COLO829 (cell line): ENCODE measurements at regions not wholly inside any gene's neighbourhood (a gene's known extent, or its start where the extent isn't known, plus 50 kb on each side); places are given as distances from the start of the nearest gene placed in this dataset.

ENCODE experiments used
- DNase-seq: peaks from one replicate; pipeline ENCODE4 v3.0.0; 2012; ENCODE audit warnings: low spot score

DNA sequence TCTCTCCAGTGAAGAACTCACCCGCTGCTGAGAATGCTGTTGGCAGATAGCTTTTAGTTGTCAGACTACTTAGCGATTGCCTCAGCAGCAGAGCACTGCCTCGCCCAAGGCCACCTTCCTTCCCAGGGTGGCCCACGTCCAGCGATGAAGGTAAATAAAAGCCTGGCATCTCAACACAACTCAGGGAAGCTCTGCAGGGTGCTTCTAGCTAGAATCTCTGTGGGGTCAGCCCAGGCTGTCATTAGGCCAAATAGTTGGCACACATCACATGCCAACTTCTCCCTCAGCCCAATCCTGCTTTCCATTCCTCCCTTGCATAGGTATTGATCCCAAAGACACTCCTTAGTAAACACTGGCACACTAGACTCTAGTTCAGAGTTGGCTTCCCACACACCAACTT is 368.1 kb upstream of the TMTC1 start:
- DNase-seq: no peak

- no peak for DNase-seq
Observed at GRCh38 chr12:30146561-30146960, 362.8 kb upstream of the TMTC1 start.

DNA sequence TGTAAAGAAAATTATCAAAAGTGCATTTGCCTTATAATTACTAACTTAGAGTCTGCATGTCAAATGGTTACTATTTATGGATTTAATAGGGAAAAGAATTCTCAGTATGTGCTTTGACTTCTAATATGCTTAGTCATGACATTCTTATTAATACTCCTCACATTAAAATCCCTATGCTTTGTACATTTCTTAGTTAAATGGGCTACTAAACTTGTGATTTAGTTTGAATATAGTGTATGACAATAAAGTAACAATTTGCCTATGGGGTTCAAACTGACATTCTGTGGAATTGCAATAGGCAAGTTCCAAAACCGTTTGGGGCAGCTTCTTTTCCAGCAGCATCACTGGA is 361.9 kb upstream of the TMTC1 start:
- DNase-seq: no peak

DNA sequence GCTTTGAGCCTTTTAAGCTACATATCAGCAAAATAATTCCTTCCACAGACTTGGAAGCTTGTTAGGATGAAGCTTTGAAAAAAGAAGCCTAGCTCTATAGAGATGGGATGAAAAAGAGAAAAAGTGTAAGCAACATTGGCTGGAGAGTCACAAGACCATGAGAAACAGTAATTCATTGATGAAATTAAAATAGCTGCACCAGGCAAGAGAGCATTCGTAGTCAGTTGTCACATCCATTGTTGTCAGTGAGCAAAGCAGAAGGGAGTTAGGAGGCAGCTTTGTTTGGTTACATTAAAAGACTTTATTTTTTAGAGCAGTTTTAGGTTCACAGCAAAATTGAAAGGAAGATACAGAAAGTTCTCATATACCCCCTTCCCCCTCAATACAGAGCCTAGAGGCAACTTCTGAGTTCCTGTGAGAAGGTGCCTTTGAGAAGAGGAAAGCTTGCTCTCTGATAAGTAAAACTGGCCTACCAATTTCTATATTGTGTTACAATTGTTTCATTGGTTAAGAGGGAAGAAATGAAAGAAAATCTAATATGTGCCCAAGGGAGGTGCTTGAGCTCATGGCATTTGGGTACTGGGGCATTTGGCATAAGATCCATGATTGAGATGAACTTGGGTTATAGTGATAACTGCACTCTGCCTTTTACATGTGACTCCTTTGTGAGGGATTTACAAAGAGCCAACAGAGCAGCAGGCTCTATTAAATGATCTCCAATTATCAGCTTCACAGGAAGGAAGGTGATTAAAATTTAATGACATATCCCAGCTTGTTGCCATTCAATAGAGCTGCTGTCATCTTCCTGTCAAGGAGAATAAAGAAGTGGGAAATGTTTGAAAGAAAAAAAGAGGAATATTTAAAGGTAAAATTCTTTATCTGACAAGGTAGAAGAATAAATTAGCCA is 361.3 kb upstream of the TMTC1 start:
- no peak for DNase-seq

DNA sequence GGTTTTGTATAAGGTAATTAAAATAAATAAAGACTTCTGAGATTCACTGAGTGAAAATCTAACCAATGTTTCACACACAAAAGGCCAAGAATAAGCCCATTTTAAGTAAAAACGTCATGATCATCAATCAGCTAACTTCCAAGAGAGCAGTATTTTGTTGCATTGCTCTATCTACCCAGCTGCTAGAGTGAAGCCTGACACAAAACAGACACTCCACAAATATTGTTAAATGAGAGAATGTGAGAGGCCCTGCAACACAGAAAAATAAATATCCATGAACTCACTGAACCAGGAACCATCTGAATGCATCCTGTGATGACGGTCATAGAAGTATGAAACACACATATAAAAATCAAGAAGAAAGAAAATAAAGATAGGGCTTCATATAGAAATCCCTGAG is 358.6 kb upstream of the TMTC1 start:
- no peak for DNase-seq

DNA sequence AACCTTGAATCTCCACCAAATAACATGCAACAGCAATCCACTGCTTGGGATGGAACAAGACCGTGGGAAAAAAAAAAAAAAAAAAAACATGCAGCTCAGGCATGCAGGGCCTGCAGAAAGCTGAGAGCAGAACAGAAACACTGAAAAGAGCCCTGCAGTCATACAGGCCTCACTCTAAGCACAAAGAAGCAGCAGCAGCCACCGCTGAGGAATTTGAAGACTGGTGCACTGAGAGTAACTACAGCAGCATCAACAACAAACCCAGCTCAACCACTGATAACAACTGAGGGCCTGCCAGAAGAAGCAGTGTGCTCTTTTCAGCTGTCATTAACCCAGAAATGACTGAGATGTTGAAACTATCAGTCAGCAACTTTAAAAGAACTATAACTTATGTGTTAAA is 354.7 kb upstream of the TMTC1 start:
- no peak for DNase-seq

DNA sequence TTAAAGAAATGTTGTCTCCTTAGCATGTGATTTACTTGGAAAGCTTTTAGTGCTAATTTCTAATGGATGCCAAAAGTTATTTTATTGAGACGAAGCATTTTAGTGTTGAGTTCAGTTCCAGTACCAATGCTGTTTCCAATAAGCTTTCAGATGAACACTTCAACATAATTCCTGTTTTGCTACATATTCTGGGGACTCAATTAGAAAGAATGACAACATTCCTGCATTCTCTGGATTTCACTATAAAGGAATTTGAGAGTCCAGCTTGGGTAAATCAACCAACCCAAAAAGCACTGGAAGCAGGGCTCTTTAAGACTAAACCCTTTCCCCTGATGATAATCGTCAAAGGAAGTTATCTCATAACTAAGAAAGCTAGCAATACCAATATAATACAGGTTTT is 353.0 kb upstream of the TMTC1 start:
- DNase-seq: no peak

- no peak for DNase-seq
Observed at GRCh38 chr12:30135776-30136175, 352.0 kb upstream of the TMTC1 start.

- no peak for DNase-seq
Observed at GRCh38 chr12:30134229-30134628, 350.5 kb upstream of the TMTC1 start.

DNA sequence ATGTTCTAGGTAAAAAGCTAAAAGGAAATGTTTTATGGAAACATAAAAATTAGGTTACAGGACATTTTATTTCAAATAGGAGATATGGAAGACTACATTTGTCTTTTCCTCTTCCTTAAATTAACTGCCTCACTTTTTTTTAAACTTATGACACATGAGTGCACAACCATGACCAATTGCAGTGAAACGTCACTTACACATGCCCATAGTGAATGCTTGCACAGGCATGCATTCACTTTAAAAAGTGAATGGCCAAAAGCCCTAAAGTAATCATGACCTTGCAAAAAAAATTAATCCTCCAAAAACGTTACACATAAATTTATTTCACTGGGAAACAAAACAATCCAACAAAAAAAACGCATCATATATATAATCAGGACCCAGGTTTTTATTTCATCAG is 343.2 kb upstream of the TMTC1 start:
- DNase-seq: no peak

- DNase-seq: no peak
Observed at GRCh38 chr12:30120522-30120921, 336.8 kb upstream of the TMTC1 start.

- DNase-seq: no peak
Observed at GRCh38 chr12:30117483-30117882, 333.7 kb upstream of the TMTC1 start.

DNA sequence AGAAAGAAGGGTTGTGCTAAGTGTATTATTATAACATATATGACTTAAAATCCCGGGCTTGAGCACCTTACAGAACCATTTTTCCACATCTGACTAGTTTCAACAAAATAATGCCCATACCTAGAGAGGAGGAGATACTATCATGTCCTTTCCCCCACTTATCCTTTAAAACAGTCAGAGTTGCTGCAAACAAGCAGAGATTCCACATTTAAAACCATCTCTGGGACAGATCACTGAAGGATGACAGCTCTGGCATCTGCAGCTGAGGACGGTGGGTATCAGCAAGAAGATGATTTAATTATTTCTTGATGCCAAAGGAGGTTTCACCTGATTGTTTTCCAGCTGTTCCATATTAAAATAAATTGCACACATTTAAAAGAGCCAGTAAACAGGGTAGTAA is 328.0 kb upstream of the TMTC1 start:
- DNase-seq: no peak

GRCh38 chr12:30110958-30111586 is 327.3 kb upstream of the TMTC1 start:
- peak; percentile 71 for DNase-seq

DNA sequence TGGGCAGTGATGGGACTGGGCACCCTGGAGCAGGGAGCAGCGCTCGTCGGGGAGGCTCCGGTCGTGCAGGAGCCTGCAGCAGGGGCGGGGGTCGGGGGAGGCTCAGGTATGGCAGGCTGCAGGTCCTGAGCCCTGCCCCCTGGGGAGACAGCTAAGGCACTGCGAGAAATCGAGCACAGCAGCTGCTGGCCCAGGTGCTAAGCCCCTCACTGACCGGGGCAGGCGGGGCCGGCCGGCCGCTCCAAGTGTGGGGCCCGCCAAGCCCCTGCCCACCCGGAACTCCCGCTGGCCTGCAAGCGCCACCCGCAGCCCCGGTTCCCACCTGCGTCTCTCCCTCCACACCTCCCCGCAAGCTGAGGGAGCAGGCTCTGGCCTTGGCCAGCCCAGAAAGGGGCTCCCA is 326.8 kb upstream of the TMTC1 start:
- no peak for DNase-seq

- DNase-seq: no peak
Observed at GRCh38 chr12:30108666-30109065, 324.9 kb upstream of the TMTC1 start.

GRCh38 chr12:30106204-30106965 is 322.6 kb upstream of the TMTC1 start:
- DNase-seq: no peak

DNA sequence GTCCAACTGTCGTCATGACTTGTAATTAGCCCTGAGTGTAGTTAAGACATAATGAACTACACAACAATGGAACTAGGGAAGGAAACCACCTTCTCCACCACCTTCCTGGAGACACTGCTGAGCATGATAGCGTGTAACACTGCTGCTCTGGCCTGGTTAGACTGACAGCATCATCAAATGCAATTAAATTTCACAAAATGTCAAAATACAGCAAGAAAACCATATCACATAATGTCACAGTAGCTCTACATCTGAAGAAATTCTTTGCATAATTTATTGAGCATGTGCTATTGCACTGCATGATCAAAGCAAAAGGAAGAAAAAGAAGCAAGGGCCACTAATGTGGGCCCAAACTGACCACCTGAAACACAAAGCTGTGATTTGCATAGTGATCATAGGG is 321.8 kb upstream of the TMTC1 start:
- DNase-seq: no peak

GRCh38 chr12:30104971-30105370 is 321.2 kb upstream of the TMTC1 start:
- no peak for DNase-seq

DNA sequence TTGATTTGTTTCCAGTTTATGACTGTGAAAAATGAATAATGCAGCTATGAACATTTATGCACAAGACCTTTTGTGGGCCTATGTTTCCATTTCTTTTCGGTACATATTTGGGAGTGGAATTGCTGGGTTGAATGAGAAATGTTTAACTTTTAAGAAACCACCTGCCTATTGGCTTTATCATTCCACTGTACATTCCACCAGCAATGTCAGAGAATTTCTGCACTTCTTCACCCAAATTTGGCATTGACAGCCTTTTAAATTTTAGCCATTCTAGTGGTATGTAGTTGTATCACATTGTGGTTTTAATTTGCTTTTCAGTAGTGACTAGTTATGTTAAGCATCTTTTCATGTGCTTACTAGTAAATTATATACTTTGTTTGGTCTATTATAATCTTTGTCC is 317.0 kb upstream of the TMTC1 start:
- no peak for DNase-seq

- DNase-seq: no peak
Observed at GRCh38 chr12:30098677-30099076, 314.9 kb upstream of the TMTC1 start.

DNA sequence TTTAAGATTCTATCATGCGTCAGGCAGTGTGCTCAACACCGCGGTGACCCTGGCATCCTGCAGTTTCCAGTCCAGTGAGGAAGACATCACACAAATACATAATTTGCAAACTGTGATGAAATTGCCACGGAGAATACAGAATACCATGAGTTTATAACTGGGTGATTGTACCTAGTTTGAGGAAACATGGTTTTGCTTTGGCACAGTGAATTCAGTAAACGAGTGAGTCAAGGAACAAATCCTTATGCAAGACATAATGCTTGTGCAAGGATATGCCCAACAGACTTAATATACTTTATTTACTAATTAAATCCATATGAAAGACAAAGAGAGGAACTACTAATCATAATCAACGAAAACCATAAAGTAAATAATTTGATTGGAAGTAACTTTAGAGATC is 311.8 kb upstream of the TMTC1 start:
- DNase-seq: no peak

DNA sequence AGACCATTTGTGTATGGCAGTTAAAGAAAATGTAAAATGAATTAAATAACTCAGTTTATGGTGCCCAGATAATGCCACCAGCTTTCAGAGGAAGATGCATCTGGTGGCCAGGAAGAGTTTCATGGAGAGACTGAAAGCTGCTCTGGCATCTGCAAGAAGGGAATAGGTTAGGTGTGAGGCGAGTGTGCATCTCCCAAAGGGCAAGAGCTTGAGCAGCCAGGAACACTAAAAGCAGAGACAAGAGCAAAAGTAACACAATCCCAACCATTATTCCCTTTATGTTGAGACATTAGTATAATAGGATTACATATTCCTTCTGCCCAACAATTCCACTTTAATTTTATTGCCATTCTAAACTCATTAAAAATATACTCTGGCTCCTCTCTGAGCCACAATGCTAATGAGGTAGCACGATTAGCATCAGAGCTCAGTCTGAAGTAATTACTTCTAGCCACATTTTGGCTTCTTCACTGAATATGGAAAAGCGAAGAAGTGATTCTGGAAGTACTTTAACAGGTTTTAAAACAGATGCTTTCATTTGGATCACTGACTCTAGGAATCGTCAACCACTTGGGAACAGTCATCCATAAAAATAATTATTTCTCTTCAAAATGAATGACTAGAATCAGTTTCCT is 309.4 kb upstream of the TMTC1 start:
- DNase-seq: no peak
